Upper lobe of left lung (tissue), 4 donors: ENCODE measurements at regions not wholly inside any gene's neighbourhood (a gene's known extent, or its start where the extent isn't known, plus 50 kb on each side); places are given as distances from the start of the nearest gene placed in this dataset.
"Not testable (repeated sequence)": the region's sequence is repeated elsewhere in the genome, so short reads cannot be mapped to it uniquely, and the experiment has no call there.

Experiments used
- POLR2A ChIP-seq, 4 donors: fragments of 450-650 bp; IDR thresholded peaks; one replicate each; pipeline ENCODE4 v1.5.1; 2016 to 2017; ENCODE audit warnings: antibody characterized with exemption in 4 of 4, mild to moderate bottlenecking in 2 of 4
- TF ChIP-seq, protein P1 (sequence below), 6 experiments: fragments of 450-650 bp in 4 of 6; fragments of 200-600 bp in 2 of 6; sonication (generic) in 2 of 6; IDR thresholded peaks; one replicate each; pipeline ENCODE4 v1.5.1; 2016 to 2019; ENCODE audit warnings: antibody characterized with exemption in 6 of 6

DNA sequence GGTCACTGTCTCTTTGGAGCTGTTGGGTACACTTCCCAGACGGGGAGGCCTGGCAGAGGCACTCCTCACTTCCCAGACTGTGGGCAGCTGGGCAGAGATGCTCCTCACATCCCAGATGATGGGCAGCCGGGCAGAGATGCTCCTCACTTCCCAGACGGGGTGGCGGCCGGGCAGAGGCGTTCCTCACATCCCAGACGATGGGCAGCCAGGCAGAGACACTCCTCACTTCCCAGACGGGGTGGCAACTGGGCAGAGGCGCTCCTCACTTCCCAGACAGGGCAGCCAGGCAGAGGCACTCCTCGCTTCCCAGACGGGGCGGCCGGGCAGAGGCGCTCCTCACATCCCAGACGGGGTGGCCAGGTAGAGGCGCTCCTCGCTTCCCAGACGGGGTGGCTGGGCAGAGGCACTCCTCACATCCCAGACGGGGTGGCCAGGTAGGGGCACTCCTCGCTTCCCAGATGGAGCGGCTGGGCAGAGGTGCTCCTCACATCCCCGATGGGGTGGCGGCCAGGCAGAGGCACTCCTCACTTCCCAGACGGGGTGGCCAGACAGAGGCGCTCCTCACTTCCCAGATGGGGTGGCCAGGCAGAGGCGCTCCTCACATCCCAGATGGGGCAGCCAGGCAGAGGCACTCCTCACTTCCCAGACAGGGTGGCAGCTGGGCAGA lies 833.1 kb upstream of the RAG2 start:
- TF ChIP-seq, protein P1, sequence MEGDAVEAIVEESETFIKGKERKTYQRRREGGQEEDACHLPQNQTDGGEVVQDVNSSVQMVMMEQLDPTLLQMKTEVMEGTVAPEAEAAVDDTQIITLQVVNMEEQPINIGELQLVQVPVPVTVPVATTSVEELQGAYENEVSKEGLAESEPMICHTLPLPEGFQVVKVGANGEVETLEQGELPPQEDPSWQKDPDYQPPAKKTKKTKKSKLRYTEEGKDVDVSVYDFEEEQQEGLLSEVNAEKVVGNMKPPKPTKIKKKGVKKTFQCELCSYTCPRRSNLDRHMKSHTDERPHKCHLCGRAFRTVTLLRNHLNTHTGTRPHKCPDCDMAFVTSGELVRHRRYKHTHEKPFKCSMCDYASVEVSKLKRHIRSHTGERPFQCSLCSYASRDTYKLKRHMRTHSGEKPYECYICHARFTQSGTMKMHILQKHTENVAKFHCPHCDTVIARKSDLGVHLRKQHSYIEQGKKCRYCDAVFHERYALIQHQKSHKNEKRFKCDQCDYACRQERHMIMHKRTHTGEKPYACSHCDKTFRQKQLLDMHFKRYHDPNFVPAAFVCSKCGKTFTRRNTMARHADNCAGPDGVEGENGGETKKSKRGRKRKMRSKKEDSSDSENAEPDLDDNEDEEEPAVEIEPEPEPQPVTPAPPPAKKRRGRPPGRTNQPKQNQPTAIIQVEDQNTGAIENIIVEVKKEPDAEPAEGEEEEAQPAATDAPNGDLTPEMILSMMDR (IDR thresholded peaks at IDR 0.05): not testable (repeated sequence)
- not testable (repeated sequence) for TF ChIP-seq POLR2A (IDR thresholded peaks at IDR 0.05)
